HCT116 (cell line): ENCODE measurements at regions not wholly inside any gene's neighbourhood (a gene's known extent, or its start where the extent isn't known, plus 50 kb on each side); places are given as distances from the start of the nearest gene placed in this dataset.

ENCODE experiments used
- ATAC-seq: fragments of 200-7000 bp; cut with Tn5 transposase; 2 replicates; pipeline ENCODE4 v1.9.1; 2020; ENCODE audit warnings: mild to moderate bottlenecking, moderate library complexity
- BruUV-seq: library from RNA; stranded (reverse); fragments of 400-500 nt; replicated peaks from 2 replicates; lab custom pipeline; 2021; lab: Mats Ljungman, UMichigan
- CTCF ChIA-PET: fragments of 300-600 bp; sonication (Branson Sonifier 250); formaldehyde crosslinking; loops from one replicate; lab custom pipeline; 2021; ENCODE audit warnings: antibody characterized with exemption; lab: Charles Lee
- POLR2A ChIA-PET: fragments of 300-600, 350-600 bp; sonication (Branson Sonifier 250); formaldehyde crosslinking; loops from one replicate; lab custom pipeline; 2021; ENCODE audit warnings: antibody characterized with exemption; lab: Charles Lee
- RAD21 ChIA-PET, 2 experiments: fragments of 300-600 bp; sonication (Branson Sonifier 250); formaldehyde crosslinking; loops; one replicate each; lab custom pipeline; 2023; ENCODE audit warnings: low total read pairs in 2 of 2; ENCODE audit not compliant: uncharacterized antibody in 2 of 2, unreplicated experiment in 2 of 2, low non-redundant PET in 1 of 2; lab: Charles Lee
- DNase-seq: peaks from one replicate; pipeline ENCODE4 v3.0.0-alpha.2; 2010; ENCODE audit warnings: low read depth, low spot score
- H2AFZ ChIP-seq: fragments of 200-600 bp; shearing (Covaris generic), sonication (generic); 2 replicates; pipeline ENCODE4 v1.6.1; 2017; ENCODE audit warnings: low read depth, mixed run types, mixed read lengths, antibody characterized with exemption, low read length; ENCODE audit not compliant: poor library complexity, severe bottlenecking
- H3K27ac ChIP-seq: 2 replicates; pipeline ENCODE4 v1.5.1; 2012; ENCODE audit warnings: low read depth, low read length
- H3K27me3 ChIP-seq: fragments of 200-600 bp; sonication (generic); 2 replicates; pipeline ENCODE4 v1.6.1; 2016; ENCODE audit warnings: mixed run types, low read length, mixed read lengths; ENCODE audit not compliant: insufficient read depth
- H3K36me3 ChIP-seq, 2 experiments: fragments of 200-500 bp in 1 of 2; fragments of 200-600 bp in 1 of 2; sonication (Bioruptor generic) in 1 of 2; sonication (generic) in 1 of 2; 2 replicates each; pipeline versions ENCODE4 v1.5.1 to v1.6.1; 2014 to 2016; ENCODE audit warnings: low read length in 2 of 2, inconsistent platforms in 1 of 2, mixed read lengths in 1 of 2, mixed run types in 1 of 2; ENCODE audit not compliant: insufficient read depth in 2 of 2, control insufficient read depth in 1 of 2
- H3K4me1 ChIP-seq, 2 experiments: fragments of 200-600 bp in 1 of 2; sonication (generic) in 1 of 2; 2 replicates each; pipeline versions ENCODE4 v1.5.1 to v1.6.1; 2012 to 2017; ENCODE audit warnings: low read length in 2 of 2, inconsistent platforms in 1 of 2, mild to moderate bottlenecking in 1 of 2, mixed read lengths in 1 of 2, mixed run types in 1 of 2, moderate library complexity in 1 of 2; ENCODE audit not compliant: insufficient read depth in 2 of 2, control insufficient read depth in 1 of 2
- H3K4me2 ChIP-seq: fragments of 200-600 bp; sonication (generic); 2 replicates; pipeline ENCODE4 v1.6.1; 2017; ENCODE audit warnings: mixed run types, low read length, mixed read lengths
- H3K4me3 ChIP-seq, 2 experiments: fragments of 200-600 bp in 1 of 2; sonication (generic) in 1 of 2; replicated peaks in 1 of 2; 2 replicates each; pipeline ENCODE4 v1.5.1; 2011 to 2016; ENCODE audit warnings: low read length in 2 of 2, control low read depth in 1 of 2, low read depth in 1 of 2, mild to moderate bottlenecking in 1 of 2, mixed read lengths in 1 of 2, mixed run types in 1 of 2
- H3K79me2 ChIP-seq: fragments of 200-600 bp; sonication (generic); 2 replicates; pipeline ENCODE4 v1.6.1; 2017; ENCODE audit warnings: mild to moderate bottlenecking, mixed run types, low read length, moderate library complexity, mixed read lengths; ENCODE audit not compliant: insufficient read depth
- H3K9ac ChIP-seq: fragments of 200-600 bp; sonication (generic); 2 replicates; pipeline ENCODE4 v1.6.1; 2016; ENCODE audit warnings: low read length, mixed read lengths
- H3K9me2 ChIP-seq: fragments of 200-600 bp; sonication (generic), shearing (Covaris generic); 2 replicates; pipeline ENCODE4 v1.6.1; 2017; ENCODE audit warnings: mixed run types, mild to moderate bottlenecking, moderate library complexity; ENCODE audit not compliant: insufficient read depth
- H3K9me3 ChIP-seq, 2 experiments: fragments of 200-500 bp in 1 of 2; fragments of 200-600 bp in 1 of 2; sonication (Bioruptor generic) in 1 of 2; sonication (generic) in 1 of 2; 2 replicates each; pipeline ENCODE4 v1.6.1; 2014 to 2017; ENCODE audit warnings: low read length in 2 of 2, mixed read lengths in 2 of 2, inconsistent platforms in 1 of 2, low read depth in 1 of 2, mild to moderate bottlenecking in 1 of 2, mixed run types in 1 of 2, moderate library complexity in 1 of 2; ENCODE audit not compliant: control insufficient read depth in 1 of 2, insufficient read depth in 1 of 2
- H4K20me1 ChIP-seq: fragments of 200-600 bp; sonication (generic), shearing (Covaris generic); 2 replicates; pipeline ENCODE4 v1.6.1; 2017; ENCODE audit warnings: mixed run types, mild to moderate bottlenecking, moderate library complexity; ENCODE audit not compliant: insufficient read depth
- ATF3 ChIP-seq: IDR thresholded peaks from 2 replicates; pipeline ENCODE4 v1.6.1; 2012
- CEBPB ChIP-seq: IDR thresholded peaks from 2 replicates; pipeline ENCODE4 v1.6.1; 2012; ENCODE audit warnings: low read depth
- ELF1 ChIP-seq: IDR thresholded peaks from 2 replicates; pipeline ENCODE4 v1.6.1; 2012; ENCODE audit warnings: low read depth, borderline replicate concordance
- EZH2 ChIP-seq: fragments of 200-600 bp; sonication (generic); IDR thresholded peaks from 2 replicates; pipeline ENCODE4 v1.6.1; 2017; ENCODE audit warnings: antibody characterized with exemption, mixed run types
- EZH2phosphoT487 ChIP-seq: fragments of 200-600 bp; IDR thresholded peaks from 2 replicates; pipeline ENCODE4 v1.6.1; 2018; ENCODE audit warnings: antibody characterized with exemption, borderline replicate concordance
- REST ChIP-seq: IDR thresholded peaks from 2 replicates; pipeline ENCODE4 v1.6.1; 2012; ENCODE audit warnings: low read depth
- SIN3A ChIP-seq: IDR thresholded peaks from 2 replicates; pipeline ENCODE4 v1.6.1; 2012; ENCODE audit warnings: low read depth
- TCF7L2 ChIP-seq: IDR thresholded peaks from 2 replicates; pipeline ENCODE4 v1.7.0; 2011; ENCODE audit warnings: borderline replicate concordance, inconsistent platforms; ENCODE audit not compliant: insufficient read depth, insufficient read length; ENCODE audit errors: extremely low read depth
- intact Hi-C: fragments of 100-400 bp; cut with micrococcal nuclease; formaldehyde crosslinking; loops from 2 replicates; pipeline ENCODE4 v1.10.0; 2022

GRCh38 chr11:30710221-30710620 is 124.1 kb upstream of the MPPED2 start:
- no peak for ATAC-seq
- intact Hi-C loops, result no loop called here
- no peak for TF ChIP-seq ATF3
- no peak for TF ChIP-seq ELF1
- no peak for TF ChIP-seq CEBPB
- no peak for TF ChIP-seq EZH2phosphoT487
- TF ChIP-seq TCF7L2, result no peak
- no peak for TF ChIP-seq SIN3A
- TF ChIP-seq EZH2, result no peak
- TF ChIP-seq REST, result no peak
- TF ChIP-seq, all 23 proteins: peak for 0
- no TSS peak for BruUV-seq
- no peaks in the 10 kb centered on the region for H3K79me2 ChIP-seq
- no peaks in the 10 kb centered on the region for H4K20me1 ChIP-seq
- H2AFZ ChIP-seq, result no peak overlapping the region
- RAD21 ChIA-PET, result no interaction called here
- no peaks in the 10 kb centered on the region for H3K27me3 ChIP-seq
- H3K4me1 ChIP-seq, result no peaks in the 10 kb centered on the region
- H3K4me2 ChIP-seq, result no peak overlapping the region
- no peak overlapping the region for H3K4me3 ChIP-seq
- no peaks in the 10 kb centered on the region for H3K9me2 ChIP-seq
- DNase-seq, result no peak
- POLR2A ChIA-PET, result no interaction called here
- no peaks in the 10 kb centered on the region for H3K9me3 ChIP-seq
- CTCF ChIA-PET, result no interaction called here
- H3K36me3 ChIP-seq, result no peaks in the 10 kb centered on the region
- H3K9ac ChIP-seq, result no peak overlapping the region
- no peak overlapping the region for H3K27ac ChIP-seq
